ENCODE measurements at regions not wholly inside any gene's neighbourhood (a gene's known extent, or its start where the extent isn't known, plus 50 kb on each side); places are given as distances from the start of the nearest gene placed in this dataset.

DNA sequence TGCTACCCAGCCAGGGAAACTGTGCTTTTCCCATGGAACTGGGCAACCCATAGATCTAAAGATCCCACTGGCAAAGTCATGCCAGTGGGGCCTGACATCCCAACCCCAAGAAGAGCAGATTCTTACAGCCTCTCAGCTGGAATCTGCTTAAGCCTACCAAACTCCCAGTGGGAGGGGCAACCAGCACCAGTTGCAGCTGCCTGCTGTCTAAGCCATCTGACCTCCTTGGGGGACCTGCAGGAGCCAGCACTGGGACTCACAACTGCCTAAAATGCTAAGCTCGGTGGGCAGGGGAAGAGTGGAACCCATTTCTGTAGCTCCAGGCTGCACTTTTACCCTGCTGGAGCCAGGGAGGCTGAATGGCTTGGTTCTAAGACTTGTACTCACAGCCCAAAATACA lies 770.7 kb upstream of the SLC8A1 start:
- no peaks in the 10 kb centered on the region for H3K36me3 ChIP-seq (ENCODE audit: control insufficient read depth, insufficient read depth, low read length)
- H3K9ac ChIP-seq (ENCODE audit: insufficient read depth, low read length) = no peak overlapping the region
- H3K27me3 ChIP-seq (ENCODE audit: control insufficient read depth, insufficient read depth, low read length) = no peaks in the 10 kb centered on the region
- no peak for DNase-seq (ENCODE audit: low read depth in 2 of 2)
- H4K20me1 ChIP-seq (ENCODE audit: control insufficient read depth, extremely low read depth, insufficient read depth, low read length) = no peaks in the 10 kb centered on the region
- no peaks in the 10 kb centered on the region for H3K4me1 ChIP-seq (ENCODE audit: control insufficient read depth, extremely low read depth, insufficient read depth, low read length)
- H3K9me3 ChIP-seq (ENCODE audit: control insufficient read depth, insufficient read depth, low read depth, low read length) = no peaks in the 10 kb centered on the region
- H3K4me2 ChIP-seq (ENCODE audit: extremely low read depth, insufficient read depth, low read length) = no peak overlapping the region
- H3K4me3 ChIP-seq (replicated peaks in 1 of 4; ENCODE audit: control extremely low read depth in 1 of 4, insufficient read depth in 1 of 4, low read depth in 3 of 4, low read length in 4 of 4) = no peak overlapping the region
- H3K27ac ChIP-seq (ENCODE audit: insufficient read depth, low read length) = no peak overlapping the region
- no peak overlapping the region for H2AFZ ChIP-seq (ENCODE audit: low read length)
- H3K79me2 ChIP-seq (ENCODE audit: control insufficient read depth, insufficient read depth, low read length) = no peaks in the 10 kb centered on the region
- TF ChIP-seq, protein P1, sequence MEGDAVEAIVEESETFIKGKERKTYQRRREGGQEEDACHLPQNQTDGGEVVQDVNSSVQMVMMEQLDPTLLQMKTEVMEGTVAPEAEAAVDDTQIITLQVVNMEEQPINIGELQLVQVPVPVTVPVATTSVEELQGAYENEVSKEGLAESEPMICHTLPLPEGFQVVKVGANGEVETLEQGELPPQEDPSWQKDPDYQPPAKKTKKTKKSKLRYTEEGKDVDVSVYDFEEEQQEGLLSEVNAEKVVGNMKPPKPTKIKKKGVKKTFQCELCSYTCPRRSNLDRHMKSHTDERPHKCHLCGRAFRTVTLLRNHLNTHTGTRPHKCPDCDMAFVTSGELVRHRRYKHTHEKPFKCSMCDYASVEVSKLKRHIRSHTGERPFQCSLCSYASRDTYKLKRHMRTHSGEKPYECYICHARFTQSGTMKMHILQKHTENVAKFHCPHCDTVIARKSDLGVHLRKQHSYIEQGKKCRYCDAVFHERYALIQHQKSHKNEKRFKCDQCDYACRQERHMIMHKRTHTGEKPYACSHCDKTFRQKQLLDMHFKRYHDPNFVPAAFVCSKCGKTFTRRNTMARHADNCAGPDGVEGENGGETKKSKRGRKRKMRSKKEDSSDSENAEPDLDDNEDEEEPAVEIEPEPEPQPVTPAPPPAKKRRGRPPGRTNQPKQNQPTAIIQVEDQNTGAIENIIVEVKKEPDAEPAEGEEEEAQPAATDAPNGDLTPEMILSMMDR (conservative IDR thresholded peaks at IDR 0.05 in 1 of 2, IDR thresholded peaks at IDR 0.05 in 1 of 2; ENCODE audit: low read depth in 1 of 2, low read length in 2 of 2) = no peak
- TF ChIP-seq EZH2 (IDR thresholded peaks at IDR 0.05; ENCODE audit: low read length, missing control alignments) = no peak

DNA sequence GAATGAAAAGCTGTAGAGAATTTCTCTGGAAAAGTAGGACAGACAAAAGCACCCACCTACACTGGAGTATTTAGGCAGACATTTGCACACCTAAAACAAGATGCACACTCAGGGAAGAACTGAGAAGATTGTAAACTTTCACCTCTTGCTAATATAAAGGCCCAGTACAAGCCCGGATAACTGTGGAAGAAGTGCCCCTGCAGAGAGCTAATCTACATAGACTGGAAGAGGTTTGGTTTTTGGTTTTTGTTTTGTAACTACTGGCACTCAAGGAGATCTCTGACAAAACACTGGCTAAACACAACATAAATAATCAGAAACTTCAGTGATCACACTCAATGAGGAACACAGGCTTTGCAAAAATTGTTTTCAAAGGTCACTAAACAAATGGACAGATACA lies 782.2 kb upstream of the SLC8A1 start:
- no peaks in the 10 kb centered on the region for H3K4me1 ChIP-seq (ENCODE audit: control insufficient read depth, extremely low read depth, insufficient read depth, low read length)
- H3K27me3 ChIP-seq (ENCODE audit: control insufficient read depth, insufficient read depth, low read length) = no peaks in the 10 kb centered on the region
- TF ChIP-seq EZH2 (IDR thresholded peaks at IDR 0.05; ENCODE audit: low read length, missing control alignments) = no peak
- TF ChIP-seq, protein P1 (conservative IDR thresholded peaks at IDR 0.05 in 1 of 2, IDR thresholded peaks at IDR 0.05 in 1 of 2; ENCODE audit: low read depth in 1 of 2, low read length in 2 of 2) = no peak
- H3K4me2 ChIP-seq (ENCODE audit: extremely low read depth, insufficient read depth, low read length) = no peak overlapping the region
- H4K20me1 ChIP-seq (ENCODE audit: control insufficient read depth, extremely low read depth, insufficient read depth, low read length) = no peaks in the 10 kb centered on the region
- no peaks in the 10 kb centered on the region for H3K36me3 ChIP-seq (ENCODE audit: control insufficient read depth, insufficient read depth, low read length)
- no peak for DNase-seq (ENCODE audit: low read depth in 2 of 2)
- no peak overlapping the region for H2AFZ ChIP-seq (ENCODE audit: low read length)
- no peaks in the 10 kb centered on the region for H3K79me2 ChIP-seq (ENCODE audit: control insufficient read depth, insufficient read depth, low read length)
- no peak overlapping the region for H3K4me3 ChIP-seq (replicated peaks in 1 of 4; ENCODE audit: control extremely low read depth in 1 of 4, insufficient read depth in 1 of 4, low read depth in 3 of 4, low read length in 4 of 4)
- no peak overlapping the region for H3K27ac ChIP-seq (ENCODE audit: insufficient read depth, low read length)
- no peak overlapping the region for H3K9ac ChIP-seq (ENCODE audit: insufficient read depth, low read length)
- no peaks in the 10 kb centered on the region for H3K9me3 ChIP-seq (ENCODE audit: control insufficient read depth, insufficient read depth, low read depth, low read length)

DNA sequence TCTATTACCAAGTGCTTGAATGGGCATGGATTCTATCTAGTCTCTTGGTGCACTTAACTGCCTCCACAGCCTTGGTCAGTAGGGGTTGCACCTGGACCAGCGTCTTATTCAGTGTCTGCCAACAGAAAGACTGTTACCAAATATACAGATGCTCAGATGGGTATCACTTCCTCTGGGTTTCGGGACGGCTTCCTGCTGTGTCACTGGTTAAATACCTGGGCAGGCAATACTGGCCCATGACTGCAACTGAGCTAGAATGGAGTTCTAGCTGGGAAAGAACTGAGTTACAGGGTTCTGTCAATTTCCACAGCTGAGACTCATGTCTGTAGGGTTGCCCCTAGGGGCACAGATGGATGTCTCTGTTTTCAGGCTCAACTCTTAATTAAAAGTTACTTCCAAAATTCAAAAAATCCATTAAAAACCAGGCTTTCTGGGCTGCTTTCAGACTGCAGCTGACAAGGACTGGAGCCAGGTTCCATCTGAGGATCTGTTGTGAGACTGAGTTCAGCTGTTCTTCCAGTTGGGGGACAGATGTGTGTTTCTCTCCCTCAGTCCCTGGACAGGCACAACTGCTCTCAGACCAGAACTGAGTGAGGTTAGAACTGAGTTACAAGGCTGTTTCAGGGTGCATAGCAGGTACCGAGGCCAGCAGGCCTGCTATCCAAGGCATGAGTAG lies 789.6 kb upstream of the SLC8A1 start:
- Histone ChIP-seq H3K36me3 (ENCODE audit: control insufficient read depth, insufficient read depth, low read length) (no peaks in the 10 kb centered on the region), H3K27ac (ENCODE audit: insufficient read depth, low read length) (no peak overlapping the region), H4K20me1 (ENCODE audit: control insufficient read depth, extremely low read depth, insufficient read depth, low read length) (no peaks in the 10 kb centered on the region), H2AFZ (ENCODE audit: low read length) (no peak overlapping the region), H3K79me2 (ENCODE audit: control insufficient read depth, insufficient read depth, low read length) (no peaks in the 10 kb centered on the region), H3K9me3 (ENCODE audit: control insufficient read depth, insufficient read depth, low read depth, low read length) (no peaks in the 10 kb centered on the region), H3K4me3 (replicated peaks in 1 of 4; ENCODE audit: control extremely low read depth in 1 of 4, insufficient read depth in 1 of 4, low read depth in 3 of 4, low read length in 4 of 4) (no peak overlapping the region), H3K4me2 (ENCODE audit: extremely low read depth, insufficient read depth, low read length) (no peak overlapping the region), H3K4me1 (ENCODE audit: control insufficient read depth, extremely low read depth, insufficient read depth, low read length) (no peaks in the 10 kb centered on the region), H3K9ac (ENCODE audit: insufficient read depth, low read length) (no peak overlapping the region), H3K27me3 (ENCODE audit: control insufficient read depth, insufficient read depth, low read length) (no peaks in the 10 kb centered on the region)
- DNase-seq (ENCODE audit: low read depth in 2 of 2) = no peak
- TF ChIP-seq, protein P1 (conservative IDR thresholded peaks at IDR 0.05 in 1 of 2, IDR thresholded peaks at IDR 0.05 in 1 of 2; ENCODE audit: low read depth in 1 of 2, low read length in 2 of 2) = no peak
- TF ChIP-seq EZH2 (IDR thresholded peaks at IDR 0.05; ENCODE audit: low read length, missing control alignments) = no peak

Data from fibroblast of lung (primary cell).